AG09309 (cell line): ENCODE measurements at regions not wholly inside any gene's neighbourhood (a gene's known extent, or its start where the extent isn't known, plus 50 kb on each side); places are given as distances from the start of the nearest gene placed in this dataset.

Experiments used
- DNase-seq: peaks from one replicate; pipeline ENCODE4 v3.0.0-alpha.2; 2010; ENCODE audit warnings: low read depth
- H3K4me3 ChIP-seq: 2 replicates; pipeline ENCODE4 v1.5.1; 2011; ENCODE audit warnings: mild to moderate bottlenecking, low read depth, low read length, moderate library complexity; ENCODE audit not compliant: control insufficient read depth
- TF ChIP-seq, protein P1 (sequence below): IDR thresholded peaks from 2 replicates; pipeline ENCODE4 v1.5.1; 2011; ENCODE audit warnings: mild to moderate bottlenecking, low read depth, low read length, inconsistent platforms; ENCODE audit not compliant: insufficient read depth, control insufficient read depth; ENCODE audit errors: missing control alignments

DNA sequence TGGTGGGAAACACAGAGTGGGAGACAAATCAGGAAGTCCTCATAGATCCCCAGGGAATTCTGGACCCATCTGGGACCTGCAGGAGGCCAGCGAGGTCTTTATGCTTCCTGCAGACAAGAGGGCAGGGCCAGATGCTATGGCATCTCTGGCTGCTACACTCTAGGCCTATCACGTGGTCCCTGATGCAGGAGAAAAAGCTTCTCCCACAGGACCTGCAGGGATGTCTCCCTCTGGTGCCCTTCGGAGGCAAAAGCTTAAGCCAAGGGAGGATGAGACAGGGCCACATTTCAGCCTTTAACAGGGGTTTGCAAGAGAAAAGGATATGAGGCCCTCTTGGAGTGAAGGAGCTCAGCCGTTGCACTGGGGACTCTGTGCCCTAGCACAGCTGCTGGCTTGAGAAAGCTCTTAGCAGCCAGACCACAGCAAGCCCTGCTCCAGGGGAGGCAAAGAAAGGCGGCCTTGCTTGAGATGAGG is 243.0 kb downstream of the C1orf94 start:
- TF ChIP-seq, protein P1, sequence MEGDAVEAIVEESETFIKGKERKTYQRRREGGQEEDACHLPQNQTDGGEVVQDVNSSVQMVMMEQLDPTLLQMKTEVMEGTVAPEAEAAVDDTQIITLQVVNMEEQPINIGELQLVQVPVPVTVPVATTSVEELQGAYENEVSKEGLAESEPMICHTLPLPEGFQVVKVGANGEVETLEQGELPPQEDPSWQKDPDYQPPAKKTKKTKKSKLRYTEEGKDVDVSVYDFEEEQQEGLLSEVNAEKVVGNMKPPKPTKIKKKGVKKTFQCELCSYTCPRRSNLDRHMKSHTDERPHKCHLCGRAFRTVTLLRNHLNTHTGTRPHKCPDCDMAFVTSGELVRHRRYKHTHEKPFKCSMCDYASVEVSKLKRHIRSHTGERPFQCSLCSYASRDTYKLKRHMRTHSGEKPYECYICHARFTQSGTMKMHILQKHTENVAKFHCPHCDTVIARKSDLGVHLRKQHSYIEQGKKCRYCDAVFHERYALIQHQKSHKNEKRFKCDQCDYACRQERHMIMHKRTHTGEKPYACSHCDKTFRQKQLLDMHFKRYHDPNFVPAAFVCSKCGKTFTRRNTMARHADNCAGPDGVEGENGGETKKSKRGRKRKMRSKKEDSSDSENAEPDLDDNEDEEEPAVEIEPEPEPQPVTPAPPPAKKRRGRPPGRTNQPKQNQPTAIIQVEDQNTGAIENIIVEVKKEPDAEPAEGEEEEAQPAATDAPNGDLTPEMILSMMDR = peak; percentile 69
- H3K4me3 ChIP-seq = no peak overlapping the region
- peak; percentile 18 for DNase-seq

DNA sequence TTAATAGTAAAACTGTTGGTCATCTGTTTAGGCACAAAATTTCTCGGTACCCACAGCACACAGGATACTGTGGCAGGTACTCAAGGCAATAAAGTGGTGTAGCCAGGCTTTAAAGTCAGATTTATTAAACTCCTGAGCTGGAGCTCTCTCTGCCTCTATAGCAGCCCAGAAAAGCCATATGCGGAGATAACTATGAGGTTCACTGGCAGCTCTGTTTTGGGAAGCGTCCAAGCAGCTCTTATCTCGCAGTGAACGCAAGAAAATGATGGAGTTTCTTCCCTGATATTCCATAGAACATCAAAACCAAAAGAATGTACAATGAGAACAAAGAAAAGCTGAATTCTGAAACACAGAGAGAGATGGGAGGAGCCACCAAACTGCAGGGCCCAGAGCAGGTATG is 248.3 kb downstream of the C1orf94 start:
- no peak for DNase-seq
- TF ChIP-seq, protein P1 = no peak
- no peak overlapping the region for H3K4me3 ChIP-seq

DNA sequence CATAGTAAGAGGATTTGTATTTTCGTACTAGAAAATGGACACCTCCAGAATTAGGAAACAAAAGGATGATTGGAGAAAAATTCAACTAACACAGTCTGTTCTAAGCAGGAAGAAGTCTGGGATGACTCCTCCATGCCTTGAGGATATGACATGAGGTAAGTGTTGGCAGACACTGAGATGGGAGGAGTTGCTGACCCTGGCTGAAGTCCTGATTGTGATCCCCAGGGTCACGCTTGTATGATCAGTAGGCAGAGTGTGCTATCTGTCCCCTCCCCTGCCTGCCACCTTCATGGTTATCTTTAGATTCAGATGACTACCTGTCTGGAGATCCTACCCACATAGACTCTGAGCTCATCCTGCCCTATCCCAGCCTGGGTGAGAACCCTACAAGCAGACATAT is 249.1 kb downstream of the C1orf94 start:
- H3K4me3 ChIP-seq = no peak overlapping the region
- TF ChIP-seq, protein P1 = no peak
- DNase-seq = no peak

DNA sequence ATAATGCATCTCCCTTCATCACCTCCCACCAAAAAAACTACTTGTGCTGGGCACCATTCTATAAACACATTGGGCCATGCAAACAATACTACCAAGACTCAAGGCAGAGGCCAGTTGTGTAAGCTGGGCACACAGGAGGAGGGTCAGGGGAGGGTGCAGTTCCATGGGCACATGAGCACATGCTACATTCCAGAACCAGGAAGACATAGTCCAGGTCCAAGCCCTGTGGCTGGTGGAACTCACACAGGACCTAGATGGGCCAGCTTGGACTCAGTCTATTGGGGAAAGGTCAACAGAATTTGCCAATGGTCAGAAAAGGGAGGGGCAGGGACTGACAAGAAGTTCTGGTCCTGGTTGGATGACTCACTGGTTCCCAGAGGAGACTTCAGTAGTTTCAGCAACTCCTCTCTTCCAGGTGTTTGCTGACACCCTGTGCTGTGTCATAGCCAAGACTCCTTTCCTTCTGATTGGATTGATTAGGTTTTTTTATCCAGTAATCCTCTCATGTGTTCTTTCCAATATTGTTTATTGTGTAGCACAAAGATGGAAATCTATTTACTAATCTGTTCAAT is 249.7 kb downstream of the C1orf94 start:
- H3K4me3 ChIP-seq = no peak overlapping the region
- TF ChIP-seq, protein P1 = no peak
- DNase-seq = no peak

DNA sequence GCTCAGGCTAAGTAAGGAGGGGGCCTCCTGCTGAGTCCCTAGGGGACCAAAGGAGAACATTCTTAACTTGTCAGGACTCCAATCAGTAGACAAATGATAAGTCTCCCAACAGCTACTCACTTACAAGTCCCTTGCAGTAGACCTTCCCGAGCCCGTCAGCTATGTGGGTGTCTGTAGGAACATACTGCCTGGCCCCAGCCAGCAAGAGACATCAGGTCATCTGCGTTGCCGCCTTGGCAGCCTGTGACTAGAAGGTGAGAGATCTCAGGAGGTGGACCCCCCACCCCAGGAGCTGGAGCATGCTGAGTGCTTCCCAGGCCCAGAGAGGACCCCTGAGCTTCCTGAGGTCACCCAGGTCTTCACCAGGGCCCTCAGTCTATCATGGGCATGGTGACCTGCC is 250.5 kb downstream of the C1orf94 start:
- DNase-seq = no peak
- TF ChIP-seq, protein P1 = no peak
- H3K4me3 ChIP-seq = no peak overlapping the region

DNA sequence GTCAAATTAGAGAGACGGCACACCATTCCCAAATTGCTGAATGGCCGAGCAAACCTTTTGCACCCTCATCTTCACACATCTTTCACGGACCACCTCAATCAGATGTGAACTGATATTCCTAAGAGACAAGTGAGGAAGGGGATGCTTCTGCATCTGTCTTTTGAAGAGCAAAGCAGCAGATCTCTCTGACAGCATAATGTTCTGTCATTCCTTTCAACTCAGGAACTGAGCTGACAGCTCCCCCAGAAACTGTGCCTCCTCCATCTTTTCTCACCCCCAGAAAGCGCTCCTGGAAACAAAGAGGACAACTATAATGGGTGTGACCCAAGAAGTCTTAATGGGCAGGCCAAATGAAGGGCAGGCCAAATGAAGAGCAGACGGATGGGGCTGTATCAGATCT is 256.4 kb downstream of the C1orf94 start:
- no peak overlapping the region for H3K4me3 ChIP-seq
- TF ChIP-seq, protein P1 = no peak
- DNase-seq = no peak
